Mesenchymal stem cell (in vitro differentiated cells and primary cell): ENCODE measurements at regions not wholly inside any gene's neighbourhood (a gene's known extent, or its start where the extent isn't known, plus 50 kb on each side); places are given as distances from the start of the nearest gene placed in this dataset.

ENCODE experiments used
- DNase-seq: peaks from one replicate; pipeline ENCODE4 v3.0.0-alpha.2; 2013
- H2AFZ ChIP-seq: one replicate; pipeline ENCODE4 v1.6.1; 2013; ENCODE audit warnings: low read depth, mild to moderate bottlenecking, control low read depth, inconsistent platforms, low read length, moderate library complexity
- H2AK5ac ChIP-seq: 2 replicates; pipeline ENCODE4 v1.6.1; 2013; ENCODE audit warnings: low read length, moderate library complexity, mild to moderate bottlenecking, inconsistent platforms; ENCODE audit not compliant: severe bottlenecking
- H2BK120ac ChIP-seq: one replicate; pipeline ENCODE4 v1.6.1; 2013; ENCODE audit warnings: low read depth, mild to moderate bottlenecking, inconsistent platforms, low read length, moderate library complexity
- H2BK12ac ChIP-seq, 2 experiments: one replicate each; pipeline ENCODE4 v1.6.1; 2013; ENCODE audit warnings: inconsistent platforms in 2 of 2, low read length in 2 of 2, mild to moderate bottlenecking in 2 of 2, moderate library complexity in 2 of 2, control low read depth in 1 of 2
- H2BK15ac ChIP-seq: one replicate; pipeline ENCODE4 v1.6.1; 2013; ENCODE audit warnings: mild to moderate bottlenecking, low read depth, inconsistent platforms; ENCODE audit not compliant: poor library complexity, severe bottlenecking
- H2BK5ac ChIP-seq: 2 replicates; pipeline ENCODE4 v1.6.1; 2013; ENCODE audit warnings: low read depth, mild to moderate bottlenecking, low read length, control low read depth, inconsistent platforms; ENCODE audit not compliant: poor library complexity, severe bottlenecking
- H3K14ac ChIP-seq, 2 experiments: one replicate each; pipeline ENCODE4 v1.6.1; 2013; ENCODE audit warnings: inconsistent platforms in 2 of 2, low read length in 2 of 2, control low read depth in 1 of 2, mild to moderate bottlenecking in 1 of 2, moderate library complexity in 1 of 2
- H3K18ac ChIP-seq, 2 experiments: one replicate each; pipeline ENCODE4 v1.6.1; 2013; ENCODE audit warnings: inconsistent platforms in 2 of 2, low read length in 2 of 2, control low read depth in 1 of 2, low read depth in 1 of 2, mild to moderate bottlenecking in 1 of 2
- H3K23ac ChIP-seq, 2 experiments: one replicate each; pipeline ENCODE4 v1.6.1; 2013; ENCODE audit warnings: inconsistent platforms in 2 of 2, low read length in 2 of 2, mild to moderate bottlenecking in 2 of 2, moderate library complexity in 2 of 2, control low read depth in 1 of 2
- H3K27ac ChIP-seq: 2 replicates; pipeline ENCODE4 v1.5.1; 2013; ENCODE audit warnings: mild to moderate bottlenecking, moderate library complexity, low read length, control low read depth, inconsistent platforms; ENCODE audit not compliant: poor library complexity, severe bottlenecking
- H3K27me3 ChIP-seq, 2 experiments: 2 replicates each; pipeline versions ENCODE4 v1.6.1 to v1.7.0; 2013; ENCODE audit warnings: low read length in 2 of 2, mild to moderate bottlenecking in 2 of 2, moderate library complexity in 2 of 2, control low read depth in 1 of 2, inconsistent platforms in 1 of 2; ENCODE audit not compliant: control insufficient read depth in 1 of 2, insufficient read depth in 1 of 2
- H3K36me3 ChIP-seq, 2 experiments: 2 replicates each; pipeline versions ENCODE4 v1.6.1 to v1.7.0; 2013; ENCODE audit warnings: low read length in 2 of 2, control low read depth in 1 of 2, inconsistent platforms in 1 of 2, low read depth in 1 of 2, mild to moderate bottlenecking in 1 of 2; ENCODE audit not compliant: insufficient read depth in 2 of 2, control insufficient read depth in 1 of 2
- H3K4ac ChIP-seq, 2 experiments: one replicate each; pipeline ENCODE4 v1.6.1; 2013; ENCODE audit warnings: inconsistent platforms in 2 of 2, low read length in 2 of 2, mild to moderate bottlenecking in 2 of 2, moderate library complexity in 2 of 2, control low read depth in 1 of 2, low read depth in 1 of 2
- H3K4me1 ChIP-seq: 2 replicates; pipeline ENCODE4 v1.6.1; 2013; ENCODE audit warnings: low read depth, low read length, control low read depth; ENCODE audit not compliant: control insufficient read depth, insufficient read depth
- H3K4me2 ChIP-seq: 2 replicates; pipeline ENCODE4 v1.6.1; 2013; ENCODE audit warnings: low read length, mild to moderate bottlenecking, inconsistent platforms; ENCODE audit not compliant: poor library complexity, severe bottlenecking
- H3K4me3 ChIP-seq, 2 experiments: 2 replicates each; pipeline versions ENCODE4 v1.5.1 to v1.7.0; 2013; ENCODE audit warnings: low read length in 2 of 2, mild to moderate bottlenecking in 2 of 2, control low read depth in 1 of 2, low read depth in 1 of 2; ENCODE audit not compliant: insufficient read depth in 1 of 2
- H3K79me1 ChIP-seq: replicated peaks from 2 replicates; pipeline ENCODE4 v1.6.1; 2013; ENCODE audit warnings: mild to moderate bottlenecking, control low read depth, low read length, inconsistent platforms; ENCODE audit not compliant: poor library complexity, severe bottlenecking
- H3K9ac ChIP-seq: 2 replicates; pipeline ENCODE4 v1.7.0; 2013; ENCODE audit warnings: mild to moderate bottlenecking, low read length, moderate library complexity
- H3K9me3 ChIP-seq: 2 replicates; pipeline ENCODE4 v1.7.0; 2013; ENCODE audit warnings: mild to moderate bottlenecking, low read length; ENCODE audit not compliant: control insufficient read depth
- H4K8ac ChIP-seq: one replicate; pipeline ENCODE4 v1.6.1; 2013; ENCODE audit warnings: inconsistent platforms, mild to moderate bottlenecking, low read length, moderate library complexity
- H4K91ac ChIP-seq: one replicate; pipeline ENCODE4 v1.6.1; 2013; ENCODE audit warnings: mild to moderate bottlenecking, low read length, inconsistent platforms
- WGBS: methylation state at CpG from one replicate; pipeline ENCODE4 v1.1.7; 2013; ENCODE audit warnings: mixed read lengths; 5-methylcytosine and 5-hydroxymethylcytosine counted together

- no peak overlapping the region for H3K4me3 ChIP-seq
- no peak overlapping the region for H3K23ac ChIP-seq
- no peak overlapping the region for H2AK5ac ChIP-seq
- no peak overlapping the region for H2BK15ac ChIP-seq
- H3K4ac ChIP-seq = no peak overlapping the region
- no peak overlapping the region for H3K9ac ChIP-seq
- no peak overlapping the region for H3K4me2 ChIP-seq
- no peak overlapping the region for H3K18ac ChIP-seq
- no peak overlapping the region for H4K8ac ChIP-seq
- H3K14ac ChIP-seq = no peak overlapping the region
- no peak for DNase-seq
- no peaks in the 10 kb centered on the region for H3K4me1 ChIP-seq
- peaks cover 2 to 8% of the 10 kb centered on the region in 2 experiments for H3K27me3 ChIP-seq
- no peaks in the 10 kb centered on the region for H3K79me1 ChIP-seq
- no peak overlapping the region for H4K91ac ChIP-seq
- no peaks in the 10 kb centered on the region for H3K9me3 ChIP-seq
- 82% methylated on average over 41 of the region's 41 CpGs for WGBS
- H3K27ac ChIP-seq = no peak overlapping the region
- no peak overlapping the region for H2BK5ac ChIP-seq
- H3K36me3 ChIP-seq = no peaks in the 10 kb centered on the region
- no peak overlapping the region for H2BK120ac ChIP-seq
- H2BK12ac ChIP-seq = no peak overlapping the region
- no peak overlapping the region for H2AFZ ChIP-seq
Measured at GRCh38 chr7:351681-352480, 61.9 kb downstream of the FOXL3 start.

- Histone ChIP-seq H3K9me3 (peaks cover 9% of the 10 kb centered on the region), H3K27me3 (peaks cover 6 to 16% of the 10 kb centered on the region in 2 experiments), H3K4me1 (no peaks in the 10 kb centered on the region), H3K4me3 (no peak overlapping the region), H2BK15ac (no peak overlapping the region), H3K23ac (no peak overlapping the region), H3K9ac (no peak overlapping the region), H3K4me2 (no peak overlapping the region), H2AFZ (no peak overlapping the region), H4K8ac (no peak overlapping the region), H2BK120ac (no peak overlapping the region), H4K91ac (no peak overlapping the region), H3K27ac (no peak overlapping the region), H2BK5ac (no peak overlapping the region), H2AK5ac (no peak overlapping the region), H3K79me1 (no peaks in the 10 kb centered on the region), H3K18ac (no peak overlapping the region), H2BK12ac (no peak overlapping the region), H3K14ac (no peak overlapping the region), H3K4ac (no peak overlapping the region), H3K36me3 (no peaks in the 10 kb centered on the region)
- 90% methylated on average over 28 of the region's 28 CpGs for WGBS
- no peak for DNase-seq
Measured at GRCh38 chr7:353746-354325, 63.9 kb downstream of the FOXL3 start.

GRCh38 chr7:354597-355470 lies 64.9 kb downstream of the FOXL3 start:
- Histone ChIP-seq H4K8ac (no peak overlapping the region), H2BK5ac (no peak overlapping the region), H3K14ac (no peak overlapping the region), H3K36me3 (no peaks in the 10 kb centered on the region), H3K23ac (no peak overlapping the region), H3K79me1 (no peaks in the 10 kb centered on the region), H2BK12ac (no peak overlapping the region), H3K4me2 (no peak overlapping the region), H3K4me1 (no peaks in the 10 kb centered on the region), H3K9ac (no peak overlapping the region), H3K9me3 (peaks cover 9% of the 10 kb centered on the region), H3K18ac (no peak overlapping the region), H2AK5ac (no peak overlapping the region), H2BK120ac (no peak overlapping the region), H2BK15ac (no peak overlapping the region), H2AFZ (no peak overlapping the region), H3K4me3 (no peak overlapping the region), H4K91ac (no peak overlapping the region), H3K27me3 (peaks cover 10 to 18% of the 10 kb centered on the region in 2 experiments), H3K4ac (no peak overlapping the region), H3K27ac (no peak overlapping the region)
- DNase-seq = no peak
- 90% methylated on average over 24 of the region's 24 CpGs for whole genome bisulfite sequencing

GRCh38 chr7:355568-355967 lies 65.6 kb downstream of the FOXL3 start:
- Histone ChIP-seq H2BK12ac (no peak overlapping the region), H3K14ac (no peak overlapping the region), H4K8ac (no peak overlapping the region), H3K27me3 (peaks cover 17 to 25% of the 10 kb centered on the region in 2 experiments), H3K4me3 (no peak overlapping the region), H3K79me1 (no peaks in the 10 kb centered on the region), H3K4me2 (no peak overlapping the region), H4K91ac (no peak overlapping the region), H3K4me1 (no peaks in the 10 kb centered on the region), H2AK5ac (no peak overlapping the region), H3K36me3 (no peaks in the 10 kb centered on the region), H2AFZ (no peak overlapping the region), H2BK15ac (no peak overlapping the region), H3K4ac (no peak overlapping the region), H3K23ac (no peak overlapping the region), H3K9me3 (peaks cover 9% of the 10 kb centered on the region), H2BK120ac (no peak overlapping the region), H3K27ac (no peak overlapping the region), H3K9ac (no peak overlapping the region), H3K18ac (no peak overlapping the region), H2BK5ac (no peak overlapping the region)
- WGBS = 64% methylated on average over 5 of the region's 5 CpGs
- no peak for DNase-seq
